Stimulated activated CD8-positive, alpha-beta memory T cell treated with anti-CD3 and anti-CD28 coated beads, Interleukin-2, amount 100 ng/mL, for 48 hours (primary cell): ENCODE measurements at regions not wholly inside any gene's neighbourhood (a gene's known extent, or its start where the extent isn't known, plus 50 kb on each side); places are given as distances from the start of the nearest gene placed in this dataset.

Source experiments
- DNase-seq, 2 donors: peaks; one replicate each; pipeline ENCODE4 v3.0.0-alpha.2; 2020; ENCODE audit warnings: low read depth in 2 of 2

DNA sequence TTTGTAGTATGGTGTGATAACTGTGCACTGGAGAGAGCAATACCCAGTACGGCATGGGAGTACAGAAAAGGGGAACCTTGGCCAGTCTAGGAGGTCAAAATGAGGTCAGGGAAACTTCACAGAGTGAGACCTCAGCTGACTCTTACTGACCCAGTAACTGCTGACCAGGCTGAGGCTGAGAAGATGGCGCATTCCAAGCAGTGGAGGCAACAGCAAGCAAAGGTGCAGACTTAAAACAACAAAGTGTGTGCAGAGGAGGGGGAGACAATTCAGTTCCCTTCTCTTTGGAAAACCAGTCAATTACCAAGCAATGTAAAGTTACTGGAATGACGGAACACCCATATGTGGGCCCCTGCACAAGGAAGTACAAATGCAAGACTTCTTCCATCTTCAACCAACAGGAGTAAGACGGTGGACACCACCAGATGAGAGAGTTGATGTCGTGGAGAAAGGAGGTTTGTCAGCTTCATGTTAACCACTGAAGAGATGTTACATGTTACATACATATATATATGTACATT, 54.6 kb upstream of the PRDX6 start:
- no peak for DNase-seq

DNA sequence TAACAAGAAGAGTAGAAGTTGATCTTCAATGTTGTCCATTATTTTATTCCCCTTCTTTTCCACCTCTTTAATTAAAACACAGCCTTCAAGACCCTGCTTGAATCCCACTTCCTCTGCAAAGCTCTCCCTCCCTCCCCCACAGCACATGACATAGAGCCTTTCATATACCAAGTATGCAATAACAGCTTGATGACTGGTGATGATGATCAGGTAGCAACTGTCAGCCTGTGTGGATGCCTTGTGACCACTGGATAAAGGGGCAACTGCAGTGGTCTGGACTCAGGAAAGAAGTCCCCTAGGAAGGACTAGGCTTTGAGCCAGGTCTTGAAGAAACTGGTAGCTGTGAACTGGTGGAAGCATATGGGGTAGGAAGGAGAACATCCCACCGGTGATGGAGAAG, 53.8 kb upstream of the PRDX6 start:
- no peak for DNase-seq

DNA sequence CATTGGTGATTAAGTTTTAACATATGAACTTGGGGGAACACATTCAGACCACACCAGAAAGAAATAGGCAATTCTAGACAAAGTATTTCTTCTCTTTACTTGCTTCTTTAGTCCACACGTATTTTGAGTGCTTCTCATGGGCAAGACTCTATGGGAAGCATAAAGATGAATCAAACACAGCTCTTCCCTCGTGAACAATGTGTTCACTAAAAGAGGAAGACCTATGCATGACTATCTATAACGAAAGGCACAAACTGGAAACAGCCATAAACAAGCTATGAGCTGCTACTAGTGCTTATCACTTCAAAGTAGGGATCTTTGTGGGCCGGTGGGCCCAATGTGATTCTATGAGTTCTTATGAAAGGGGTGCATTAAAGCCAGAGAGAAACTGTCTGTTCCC, 53.0 kb upstream of the PRDX6 start:
- DNase-seq, result no peak

DNA sequence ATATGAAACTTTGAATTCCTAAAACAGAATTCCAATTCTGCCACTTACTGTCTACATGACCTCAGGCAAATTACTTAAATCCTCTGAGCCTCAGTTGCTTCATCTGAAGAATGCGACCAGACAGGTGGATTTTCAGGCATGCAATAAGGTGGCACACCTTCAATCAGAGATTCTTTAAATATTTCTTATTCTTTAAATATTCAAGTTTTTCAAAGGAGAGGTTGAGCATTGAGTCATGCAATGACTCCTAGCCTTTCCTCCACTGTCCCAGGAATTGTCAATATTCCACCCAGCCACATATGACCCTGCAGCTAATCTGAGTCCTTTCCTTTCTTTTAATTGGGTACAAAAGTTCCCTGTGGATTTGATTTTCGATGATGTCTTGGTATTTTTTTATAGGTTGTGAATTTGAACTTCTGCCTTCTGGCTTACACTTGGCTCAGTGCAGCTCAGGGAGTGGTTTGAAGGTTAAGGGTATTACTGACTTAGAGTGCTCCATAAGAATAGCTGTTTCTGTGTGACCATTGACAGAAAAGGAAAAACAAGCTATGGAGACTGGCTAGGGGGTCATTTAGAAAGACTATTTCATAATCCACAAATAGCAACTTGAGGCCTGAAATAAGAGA, 52.2 kb upstream of the PRDX6 start:
- DNase-seq, result no peak

DNA sequence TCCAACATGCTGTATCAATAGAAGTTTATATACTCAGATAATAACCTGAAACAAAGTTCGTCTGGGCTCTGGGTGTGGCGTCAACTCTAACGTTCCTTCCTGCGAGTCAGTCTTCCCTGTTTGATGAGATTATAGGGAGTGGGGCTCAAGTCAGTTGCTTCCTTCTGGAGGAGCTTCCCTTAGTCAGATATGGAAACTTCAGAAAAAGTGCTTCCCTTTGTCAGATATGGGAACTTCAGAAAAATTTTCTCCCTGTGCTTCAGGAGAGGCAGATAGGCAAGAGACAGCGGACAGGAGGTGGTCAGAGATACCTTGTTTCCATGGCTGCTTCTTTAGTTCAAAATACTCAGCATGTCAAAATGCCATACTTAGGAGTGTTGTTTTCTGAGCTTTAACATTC, 51.1 kb upstream of the PRDX6 start:
- DNase-seq, result no peak

DNA sequence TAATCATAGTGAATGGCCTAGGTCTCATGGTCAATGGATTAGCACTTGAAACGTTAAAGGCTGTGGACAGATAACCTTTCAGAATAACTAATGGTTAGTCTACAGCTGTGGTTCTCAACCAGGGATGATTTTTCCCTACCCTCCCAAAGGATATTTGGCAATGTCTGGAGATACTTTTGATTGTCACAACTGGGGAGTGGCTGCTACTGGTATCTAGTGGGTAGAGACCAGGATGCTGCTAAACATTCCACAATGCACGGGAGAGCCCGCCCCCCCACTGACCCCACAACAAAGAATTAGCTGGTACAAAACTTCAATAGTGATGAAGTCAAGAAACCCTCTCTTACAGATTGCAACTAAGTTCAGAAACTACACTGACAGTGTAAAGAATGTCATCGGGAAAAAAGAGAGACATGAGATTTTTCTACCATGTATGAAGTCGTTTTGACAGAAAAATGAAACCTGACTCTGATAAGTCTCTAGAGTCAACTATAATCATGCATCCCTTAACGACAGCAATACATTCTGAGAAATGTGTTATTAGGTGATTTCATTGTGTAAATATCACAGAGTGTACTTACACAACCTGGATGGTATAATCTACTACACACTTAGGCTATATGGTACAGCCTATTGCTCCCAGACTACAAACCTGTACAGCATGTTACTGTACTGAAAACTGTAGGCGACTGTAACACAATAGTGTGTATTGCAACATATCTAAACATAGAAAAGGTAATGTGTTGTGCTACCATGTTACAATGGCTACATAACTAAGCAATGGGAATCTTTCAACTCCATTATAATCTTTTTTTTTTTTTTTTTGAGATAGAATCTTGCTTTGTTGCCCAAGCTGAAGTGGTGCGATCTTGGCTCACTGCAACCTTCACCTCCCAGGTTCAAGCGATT, 49.7 kb upstream of the PRDX6 start:
- no peak for DNase-seq
